ENCODE measurements at regions not wholly inside any gene's neighbourhood (a gene's known extent, or its start where the extent isn't known, plus 50 kb on each side); places are given as distances from the start of the nearest gene placed in this dataset.

DNA sequence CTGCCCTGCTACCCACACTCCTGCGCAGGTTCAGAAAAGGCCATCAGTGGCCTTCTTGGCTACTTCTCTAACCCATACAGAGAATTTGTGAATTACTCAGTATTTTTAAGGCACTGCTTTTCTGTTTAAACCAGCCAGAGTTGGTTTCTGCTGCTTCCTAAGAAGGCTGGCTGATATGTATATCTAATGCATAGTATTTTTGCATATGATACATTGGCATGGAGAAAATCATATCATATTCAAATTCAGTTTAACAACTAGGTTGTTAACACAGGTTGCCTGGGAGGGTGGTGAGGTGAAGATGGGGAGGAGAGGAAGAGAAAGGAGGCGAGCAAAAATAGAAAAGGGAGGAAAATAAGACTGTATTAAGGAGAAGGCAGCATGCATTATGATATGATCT, 132.8 kb upstream of the ADPGK start:
- TF ChIP-seq, protein P1, sequence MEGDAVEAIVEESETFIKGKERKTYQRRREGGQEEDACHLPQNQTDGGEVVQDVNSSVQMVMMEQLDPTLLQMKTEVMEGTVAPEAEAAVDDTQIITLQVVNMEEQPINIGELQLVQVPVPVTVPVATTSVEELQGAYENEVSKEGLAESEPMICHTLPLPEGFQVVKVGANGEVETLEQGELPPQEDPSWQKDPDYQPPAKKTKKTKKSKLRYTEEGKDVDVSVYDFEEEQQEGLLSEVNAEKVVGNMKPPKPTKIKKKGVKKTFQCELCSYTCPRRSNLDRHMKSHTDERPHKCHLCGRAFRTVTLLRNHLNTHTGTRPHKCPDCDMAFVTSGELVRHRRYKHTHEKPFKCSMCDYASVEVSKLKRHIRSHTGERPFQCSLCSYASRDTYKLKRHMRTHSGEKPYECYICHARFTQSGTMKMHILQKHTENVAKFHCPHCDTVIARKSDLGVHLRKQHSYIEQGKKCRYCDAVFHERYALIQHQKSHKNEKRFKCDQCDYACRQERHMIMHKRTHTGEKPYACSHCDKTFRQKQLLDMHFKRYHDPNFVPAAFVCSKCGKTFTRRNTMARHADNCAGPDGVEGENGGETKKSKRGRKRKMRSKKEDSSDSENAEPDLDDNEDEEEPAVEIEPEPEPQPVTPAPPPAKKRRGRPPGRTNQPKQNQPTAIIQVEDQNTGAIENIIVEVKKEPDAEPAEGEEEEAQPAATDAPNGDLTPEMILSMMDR (IDR thresholded peaks at IDR 0.05) = no peak
- no peak for TF ChIP-seq POLR2A (IDR thresholded peaks at IDR 0.05)
- TF ChIP-seq POLR2AphosphoS5 (IDR thresholded peaks at IDR 0.05; ENCODE audit: insufficient read depth in 1 of 2, low read depth in 1 of 2) = no peak
